ENCODE measurements at regions not wholly inside any gene's neighbourhood (a gene's known extent, or its start where the extent isn't known, plus 50 kb on each side); places are given as distances from the start of the nearest gene placed in this dataset.

GRCh38 chr5:54696931-54697330, 179.4 kb downstream of the SNX18 start:
- TF ChIP-seq POLR2A (IDR thresholded peaks at IDR 0.05; ENCODE audit: low read length) (no peak), GATA1 (IDR thresholded peaks at IDR 0.05; ENCODE audit: low read depth, low read length) (no peak)
